ENCODE measurements at regions not wholly inside any gene's neighbourhood (a gene's known extent, or its start where the extent isn't known, plus 50 kb on each side); places are given as distances from the start of the nearest gene placed in this dataset.

- H3K4me3 ChIP-seq (ENCODE audit: low read depth, low read length): no peak overlapping the region
- DNase-seq (ENCODE audit: low read depth in 4 of 6, low spot score in 6 of 6): no peak
- no peaks in the 10 kb centered on the region for H3K36me3 ChIP-seq (ENCODE audit: control insufficient read depth, insufficient read depth, low read length)
- H3K4me1 ChIP-seq (ENCODE audit: control insufficient read depth, insufficient read depth, low read length): peaks cover 2% of the 10 kb centered on the region
- no peak overlapping the region for H3K27ac ChIP-seq (ENCODE audit: low read depth, low read length)
- H3K9me3 ChIP-seq (ENCODE audit: control insufficient read depth, insufficient read depth, low read length): no peaks in the 10 kb centered on the region
- WGBS (ENCODE audit: insufficient coverage): 92% methylated on average over 17 of the region's 20 CpGs
- H3K27me3 ChIP-seq (ENCODE audit: control insufficient read depth, insufficient read depth, low read length): no peaks in the 10 kb centered on the region
Measured at GRCh38 chr5:8870349-8870958, 675.4 kb downstream of the SEMA5A start.

DNA sequence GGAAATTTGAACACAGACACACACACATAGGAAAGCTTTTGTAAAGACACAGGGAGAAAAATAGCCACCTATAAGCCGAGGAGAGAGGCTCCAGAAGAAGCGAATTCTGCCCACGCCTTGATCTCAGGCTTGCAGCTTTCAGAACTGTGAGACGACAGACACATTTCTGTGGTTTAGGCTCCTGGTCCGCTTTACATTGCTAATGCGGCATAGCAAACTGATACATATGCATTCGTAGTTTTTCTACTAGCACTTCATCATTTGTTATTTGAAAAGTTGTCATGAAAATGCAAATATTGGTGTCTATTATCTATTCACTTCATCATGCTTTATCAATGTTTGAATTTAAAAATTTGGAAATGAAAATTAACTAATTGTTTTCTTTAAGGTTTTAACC lies 674.9 kb downstream of the SEMA5A start:
- no peak for DNase-seq (ENCODE audit: low read depth in 4 of 6, low spot score in 6 of 6)
- no peaks in the 10 kb centered on the region for H3K27me3 ChIP-seq (ENCODE audit: control insufficient read depth, insufficient read depth, low read length)
- 81% methylated on average over 4 of the region's 7 CpGs for WGBS (ENCODE audit: insufficient coverage)
- H3K27ac ChIP-seq (ENCODE audit: low read depth, low read length): no peak overlapping the region
- H3K4me3 ChIP-seq (ENCODE audit: low read depth, low read length): no peak overlapping the region
- H3K36me3 ChIP-seq (ENCODE audit: control insufficient read depth, insufficient read depth, low read length): no peaks in the 10 kb centered on the region
- H3K4me1 ChIP-seq (ENCODE audit: control insufficient read depth, insufficient read depth, low read length): no peaks in the 10 kb centered on the region
- H3K9me3 ChIP-seq (ENCODE audit: control insufficient read depth, insufficient read depth, low read length): no peaks in the 10 kb centered on the region

DNA sequence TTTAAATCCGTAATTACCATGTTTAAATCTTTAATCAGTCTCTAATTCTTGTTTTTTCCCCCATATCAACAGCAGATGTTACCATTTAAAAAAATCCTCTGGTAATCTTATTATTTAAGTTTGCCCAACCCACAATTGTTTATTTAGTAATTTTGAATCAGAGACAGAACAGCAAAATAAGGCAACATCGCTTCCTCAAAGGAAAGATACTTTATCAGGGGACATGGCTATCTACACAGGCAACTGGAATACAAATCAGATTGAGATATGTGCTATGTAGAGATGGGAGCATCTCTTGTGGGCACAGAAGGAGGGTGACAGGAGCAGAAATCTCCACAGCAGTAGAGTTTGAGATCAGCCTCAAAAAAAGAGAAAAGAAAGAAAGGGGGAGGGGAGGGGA lies 674.4 kb downstream of the SEMA5A start:
- no CpG with 5 or more reads among the region's 2 CpGs for WGBS (ENCODE audit: insufficient coverage)
- no peak for DNase-seq (ENCODE audit: low read depth in 4 of 6, low spot score in 6 of 6)
- H3K27me3 ChIP-seq (ENCODE audit: control insufficient read depth, insufficient read depth, low read length): no peaks in the 10 kb centered on the region
- no peaks in the 10 kb centered on the region for H3K36me3 ChIP-seq (ENCODE audit: control insufficient read depth, insufficient read depth, low read length)
- H3K4me3 ChIP-seq (ENCODE audit: low read depth, low read length): no peak overlapping the region
- H3K4me1 ChIP-seq (ENCODE audit: control insufficient read depth, insufficient read depth, low read length): no peaks in the 10 kb centered on the region
- H3K9me3 ChIP-seq (ENCODE audit: control insufficient read depth, insufficient read depth, low read length): no peaks in the 10 kb centered on the region
- H3K27ac ChIP-seq (ENCODE audit: low read depth, low read length): no peak overlapping the region

DNA sequence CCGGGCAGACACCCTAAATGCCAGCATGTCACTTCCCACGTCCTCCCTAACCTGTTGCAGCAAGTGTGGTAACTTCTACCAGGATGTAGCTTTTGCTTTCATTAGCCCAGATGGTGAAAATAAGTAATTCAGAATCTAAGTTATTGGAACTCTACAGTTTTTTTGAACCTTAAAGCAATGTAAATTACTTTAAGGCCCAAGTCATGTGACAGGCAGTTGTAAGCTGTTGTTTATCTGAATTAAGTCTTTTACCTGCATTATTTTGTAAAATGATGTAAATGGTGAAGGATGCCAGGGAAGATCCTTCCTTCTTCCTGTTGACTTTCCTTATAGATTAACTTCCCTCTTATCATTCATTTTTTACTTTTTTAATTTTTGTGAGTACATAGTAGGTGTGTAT lies 670.2 kb downstream of the SEMA5A start:
- Histone ChIP-seq H3K36me3 (ENCODE audit: control insufficient read depth, insufficient read depth, low read length) (no peaks in the 10 kb centered on the region), H3K4me3 (ENCODE audit: low read depth, low read length) (no peak overlapping the region), H3K27me3 (ENCODE audit: control insufficient read depth, insufficient read depth, low read length) (no peaks in the 10 kb centered on the region), H3K9me3 (ENCODE audit: control insufficient read depth, insufficient read depth, low read length) (no peaks in the 10 kb centered on the region), H3K27ac (ENCODE audit: low read depth, low read length) (no peak overlapping the region), H3K4me1 (ENCODE audit: control insufficient read depth, insufficient read depth, low read length) (no peaks in the 10 kb centered on the region)
- no peak for DNase-seq (ENCODE audit: low read depth in 4 of 6, low spot score in 6 of 6)
- WGBS (ENCODE audit: insufficient coverage): 83% methylated on average over 1 of the region's 2 CpGs

DNA sequence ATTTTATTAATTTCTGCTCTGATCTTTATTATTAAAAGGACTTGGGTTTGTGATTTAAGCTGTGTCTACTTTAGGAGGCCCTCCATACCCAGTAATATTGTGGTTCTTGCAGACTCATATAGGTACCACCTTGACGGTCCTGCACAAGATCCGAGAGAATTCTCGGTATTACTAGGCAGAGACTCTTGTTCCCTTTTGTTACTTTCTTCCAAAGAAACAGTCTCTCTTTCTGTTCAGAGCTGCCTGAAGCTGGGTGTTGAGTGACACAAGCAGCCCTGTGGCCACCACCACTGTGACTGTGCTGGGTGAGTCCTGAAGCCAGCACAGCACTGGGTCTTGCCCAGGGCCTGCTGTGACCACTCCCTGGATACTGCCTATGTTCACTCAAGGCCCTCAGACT lies 666.6 kb downstream of the SEMA5A start:
- H3K4me1 ChIP-seq (ENCODE audit: control insufficient read depth, insufficient read depth, low read length): no peaks in the 10 kb centered on the region
- no peaks in the 10 kb centered on the region for H3K27me3 ChIP-seq (ENCODE audit: control insufficient read depth, insufficient read depth, low read length)
- no peak for DNase-seq (ENCODE audit: low read depth in 4 of 6, low spot score in 6 of 6)
- 93% methylated on average over 3 of the region's 3 CpGs for WGBS (ENCODE audit: insufficient coverage)
- H3K4me3 ChIP-seq (ENCODE audit: low read depth, low read length): no peak overlapping the region
- H3K36me3 ChIP-seq (ENCODE audit: control insufficient read depth, insufficient read depth, low read length): no peaks in the 10 kb centered on the region
- no peaks in the 10 kb centered on the region for H3K9me3 ChIP-seq (ENCODE audit: control insufficient read depth, insufficient read depth, low read length)
- H3K27ac ChIP-seq (ENCODE audit: low read depth, low read length): no peak overlapping the region

GRCh38 chr5:8884029-8884428 lies 661.8 kb downstream of the SEMA5A start:
- Histone ChIP-seq H3K27me3 (ENCODE audit: control insufficient read depth, insufficient read depth, low read length) (no peaks in the 10 kb centered on the region), H3K36me3 (ENCODE audit: control insufficient read depth, insufficient read depth, low read length) (no peaks in the 10 kb centered on the region), H3K9me3 (ENCODE audit: control insufficient read depth, insufficient read depth, low read length) (peaks cover 3% of the 10 kb centered on the region), H3K4me1 (ENCODE audit: control insufficient read depth, insufficient read depth, low read length) (no peaks in the 10 kb centered on the region), H3K27ac (ENCODE audit: low read depth, low read length) (no peak overlapping the region), H3K4me3 (ENCODE audit: low read depth, low read length) (no peak overlapping the region)
- no CpG with 5 or more reads among the region's 2 CpGs for WGBS (ENCODE audit: insufficient coverage)
- no peak for DNase-seq (ENCODE audit: low read depth in 4 of 6, low spot score in 6 of 6)

DNA sequence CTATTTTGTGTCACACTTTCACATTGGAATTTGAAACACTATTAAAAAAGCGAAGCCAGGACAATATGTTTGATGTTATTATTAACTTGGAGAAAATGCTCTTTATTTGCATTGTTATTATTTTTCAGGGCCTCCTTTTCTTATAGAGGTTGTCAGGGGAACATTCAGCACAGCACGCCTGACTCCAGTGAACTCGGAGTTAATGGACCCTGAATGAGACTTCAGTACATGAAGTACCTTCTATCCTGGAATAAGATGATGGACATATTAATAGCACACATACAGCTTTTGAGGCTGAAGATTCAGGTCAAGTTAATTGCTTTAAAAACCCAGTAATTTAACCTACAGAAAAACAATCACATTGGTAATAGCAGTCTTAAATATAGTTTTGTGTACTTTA lies 652.9 kb downstream of the SEMA5A start:
- DNase-seq (ENCODE audit: low read depth in 4 of 6, low spot score in 6 of 6): peak in 1 of 6 donors; percentile 31
- H3K36me3 ChIP-seq (ENCODE audit: control insufficient read depth, insufficient read depth, low read length): no peaks in the 10 kb centered on the region
- H3K27ac ChIP-seq (ENCODE audit: low read depth, low read length): no peak overlapping the region
- H3K4me3 ChIP-seq (ENCODE audit: low read depth, low read length): no peak overlapping the region
- no peaks in the 10 kb centered on the region for H3K9me3 ChIP-seq (ENCODE audit: control insufficient read depth, insufficient read depth, low read length)
- no CpG with 5 or more reads among the region's 3 CpGs for WGBS (ENCODE audit: insufficient coverage)
- no peaks in the 10 kb centered on the region for H3K27me3 ChIP-seq (ENCODE audit: control insufficient read depth, insufficient read depth, low read length)
- H3K4me1 ChIP-seq (ENCODE audit: control insufficient read depth, insufficient read depth, low read length): no peaks in the 10 kb centered on the region

DNA sequence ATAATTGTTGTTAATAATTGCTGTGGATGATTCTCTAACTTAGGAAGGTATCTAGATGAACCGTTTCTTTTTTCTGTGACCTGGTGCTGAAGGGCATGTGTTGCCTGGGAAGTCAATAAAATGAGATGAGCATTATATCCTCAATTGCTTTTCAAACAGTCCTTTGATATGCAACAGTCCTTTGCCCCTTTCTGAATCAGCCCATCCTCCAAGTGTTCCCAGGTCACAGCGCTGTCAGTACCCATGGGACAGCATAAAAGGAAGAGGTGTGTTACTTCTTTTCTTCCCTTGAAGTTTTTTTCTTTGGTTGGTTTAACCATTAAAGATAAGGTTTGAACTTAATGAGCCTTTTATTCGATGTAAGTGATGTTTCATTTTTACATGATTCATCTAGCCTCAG lies 651.8 kb downstream of the SEMA5A start:
- no peaks in the 10 kb centered on the region for H3K27me3 ChIP-seq (ENCODE audit: control insufficient read depth, insufficient read depth, low read length)
- no peak for DNase-seq (ENCODE audit: low read depth in 4 of 6, low spot score in 6 of 6)
- no peak overlapping the region for H3K27ac ChIP-seq (ENCODE audit: low read depth, low read length)
- no peaks in the 10 kb centered on the region for H3K9me3 ChIP-seq (ENCODE audit: control insufficient read depth, insufficient read depth, low read length)
- no peak overlapping the region for H3K4me3 ChIP-seq (ENCODE audit: low read depth, low read length)
- H3K36me3 ChIP-seq (ENCODE audit: control insufficient read depth, insufficient read depth, low read length): no peaks in the 10 kb centered on the region
- no CpG with 5 or more reads among the region's 3 CpGs for WGBS (ENCODE audit: insufficient coverage)
- H3K4me1 ChIP-seq (ENCODE audit: control insufficient read depth, insufficient read depth, low read length): no peaks in the 10 kb centered on the region

- Histone ChIP-seq H3K4me3 (ENCODE audit: low read depth, low read length) (no peak overlapping the region), H3K36me3 (ENCODE audit: control insufficient read depth, insufficient read depth, low read length) (no peaks in the 10 kb centered on the region), H3K9me3 (ENCODE audit: control insufficient read depth, insufficient read depth, low read length) (no peaks in the 10 kb centered on the region), H3K4me1 (ENCODE audit: control insufficient read depth, insufficient read depth, low read length) (no peaks in the 10 kb centered on the region), H3K27me3 (ENCODE audit: control insufficient read depth, insufficient read depth, low read length) (no peaks in the 10 kb centered on the region), H3K27ac (ENCODE audit: low read depth, low read length) (no peak overlapping the region)
- DNase-seq (ENCODE audit: low read depth in 4 of 6, low spot score in 6 of 6): no peak
- 80% methylated on average over 2 of the region's 4 CpGs for WGBS (ENCODE audit: insufficient coverage)
Measured at GRCh38 chr5:8895062-8895461, 650.8 kb downstream of the SEMA5A start.

GRCh38 chr5:8895599-8895998 lies 650.3 kb downstream of the SEMA5A start:
- H3K36me3 ChIP-seq (ENCODE audit: control insufficient read depth, insufficient read depth, low read length): no peaks in the 10 kb centered on the region
- no peak overlapping the region for H3K4me3 ChIP-seq (ENCODE audit: low read depth, low read length)
- DNase-seq (ENCODE audit: low read depth in 4 of 6, low spot score in 6 of 6): no peak
- no peak overlapping the region for H3K27ac ChIP-seq (ENCODE audit: low read depth, low read length)
- no peaks in the 10 kb centered on the region for H3K27me3 ChIP-seq (ENCODE audit: control insufficient read depth, insufficient read depth, low read length)
- no peaks in the 10 kb centered on the region for H3K4me1 ChIP-seq (ENCODE audit: control insufficient read depth, insufficient read depth, low read length)
- no peaks in the 10 kb centered on the region for H3K9me3 ChIP-seq (ENCODE audit: control insufficient read depth, insufficient read depth, low read length)
- no CpG with 5 or more reads among the region's 1 CpG for WGBS (ENCODE audit: insufficient coverage)

All from spinal cord (tissue), 9 donors.